HG02852 (cell line): ENCODE measurements at regions not wholly inside any gene's neighbourhood (a gene's known extent, or its start where the extent isn't known, plus 50 kb on each side); places are given as distances from the start of the nearest gene placed in this dataset.
"Not testable (repeated sequence)": the region's sequence is repeated elsewhere in the genome, so short reads cannot be mapped to it uniquely, and the experiment has no call there.

Experiments
- ATAC-seq: cut with Tn5 transposase; IDR thresholded peaks from one replicate; pipeline ENCODE4 v1.9.1; 2021; ENCODE audit warnings: mild to moderate bottlenecking, moderate library complexity; ENCODE audit not compliant: unreplicated experiment

DNA sequence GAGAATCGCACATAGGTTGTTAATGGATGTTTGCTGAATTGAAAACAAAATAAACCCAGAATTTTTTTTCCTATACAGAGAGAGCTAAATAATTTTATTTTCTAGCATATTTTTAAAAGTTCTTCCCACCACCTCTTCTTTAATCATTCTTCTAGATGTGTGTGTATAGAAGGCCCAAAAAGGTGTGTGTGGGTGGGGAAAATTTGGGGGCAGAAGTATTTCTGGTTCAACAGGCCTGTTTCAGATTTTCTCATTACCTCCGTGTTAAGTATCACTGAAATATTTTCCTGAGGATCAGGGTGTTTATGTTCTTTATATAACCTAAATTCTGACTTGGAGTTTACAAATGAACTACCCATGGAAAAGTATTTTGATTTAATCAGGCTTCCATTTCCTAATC lies 144.2 kb upstream of the ZNF804B start:
- ATAC-seq = peak; percentile 60

DNA sequence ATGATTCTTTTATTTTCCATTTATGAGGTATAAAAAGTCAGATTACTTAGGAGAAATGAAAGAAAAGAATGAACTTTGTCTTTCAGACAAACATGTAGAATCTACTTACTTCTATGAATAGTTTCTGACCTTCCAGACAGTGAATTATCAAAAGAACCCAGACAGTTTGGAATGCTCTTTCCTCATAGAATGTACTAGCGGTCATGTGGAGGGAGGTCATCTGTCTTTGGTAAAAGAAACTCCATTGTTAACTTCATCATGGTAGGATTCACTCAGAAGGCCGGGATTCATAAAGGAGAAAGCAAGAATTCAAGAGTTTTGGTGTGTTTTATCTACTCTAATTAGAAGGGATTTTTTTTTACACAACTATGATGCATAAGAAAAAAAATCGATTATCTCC lies 144.8 kb upstream of the ZNF804B start:
- no peak for ATAC-seq

DNA sequence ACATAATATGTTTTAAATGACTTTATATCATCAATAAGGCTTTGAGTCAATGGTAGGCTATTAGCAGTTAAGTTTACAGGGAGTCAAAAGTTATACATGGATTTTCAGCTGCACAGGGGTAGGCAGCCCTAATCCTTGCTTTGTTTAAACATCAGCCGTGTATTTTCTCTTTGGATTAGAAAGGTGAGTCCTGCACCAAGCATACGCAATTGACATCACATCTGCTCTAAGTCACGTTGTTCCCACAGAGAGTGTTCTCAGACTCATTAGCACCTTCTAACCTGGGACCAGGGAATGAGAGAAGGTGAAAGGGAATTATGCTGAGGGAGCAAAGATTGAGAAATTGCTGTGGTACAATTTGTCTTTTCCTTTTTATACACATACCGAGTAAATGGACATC lies 148.6 kb upstream of the ZNF804B start:
- no peak for ATAC-seq

DNA sequence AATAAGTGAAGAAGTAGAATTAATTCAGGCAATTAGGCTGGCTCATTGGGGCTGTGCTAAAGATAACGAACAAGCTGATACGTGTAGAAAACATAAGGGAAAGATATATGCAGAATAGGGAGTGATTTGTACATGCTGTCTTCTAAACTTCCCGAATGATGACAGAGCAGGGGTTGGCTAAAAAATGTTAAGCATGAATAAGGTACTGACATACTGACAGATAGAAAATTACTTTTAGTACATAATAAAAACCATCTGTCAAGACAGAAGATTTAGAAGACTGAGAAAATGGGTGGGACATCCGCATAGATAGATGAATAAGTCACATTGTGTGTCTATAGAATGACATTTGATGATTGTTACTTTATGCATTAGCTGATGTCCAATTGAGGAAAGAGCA lies 158.8 kb upstream of the ZNF804B start:
- ATAC-seq = no peak

DNA sequence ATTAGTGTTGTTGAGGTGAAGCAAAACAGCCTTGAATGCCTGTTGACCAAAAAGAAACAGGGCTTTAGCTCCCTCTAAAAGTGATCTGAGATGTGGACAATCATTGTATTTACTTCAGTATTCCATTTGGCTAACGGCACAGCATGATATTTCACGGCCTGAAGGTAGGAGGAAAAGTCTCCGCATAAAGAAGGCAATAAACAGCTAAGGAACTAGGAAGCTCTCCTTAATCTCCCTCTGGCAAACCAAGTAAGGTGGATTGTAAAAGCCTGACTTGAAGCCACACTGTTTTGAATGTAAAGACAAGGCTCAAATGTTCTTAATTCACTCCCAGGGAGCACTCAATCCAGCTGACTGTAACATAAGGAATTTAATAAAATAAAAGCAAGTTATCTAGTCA lies 160.0 kb upstream of the ZNF804B start:
- ATAC-seq = no peak

DNA sequence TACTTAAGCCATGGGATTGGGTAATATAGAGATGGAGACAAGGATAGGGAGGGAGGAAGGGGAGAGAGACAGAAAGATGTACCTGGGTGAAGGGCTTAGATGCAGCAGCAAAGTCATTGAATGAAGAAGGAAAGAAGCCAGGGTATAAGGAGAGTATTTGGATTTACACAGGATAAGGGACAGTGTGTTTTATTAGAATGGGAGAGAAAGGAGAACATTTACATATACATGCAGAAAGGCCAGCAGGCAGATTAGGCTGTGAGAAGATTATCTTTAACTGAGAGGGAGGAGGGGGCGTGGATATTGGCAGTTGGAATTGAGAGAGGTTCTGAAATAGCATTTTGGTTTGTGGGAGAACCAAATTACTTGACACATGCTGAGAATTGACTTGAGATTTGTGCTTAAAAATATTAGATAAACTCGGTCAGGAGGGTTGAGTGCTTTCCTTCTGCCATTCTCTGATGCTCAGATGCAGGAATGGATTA lies 161.5 kb upstream of the ZNF804B start:
- no peak for ATAC-seq

DNA sequence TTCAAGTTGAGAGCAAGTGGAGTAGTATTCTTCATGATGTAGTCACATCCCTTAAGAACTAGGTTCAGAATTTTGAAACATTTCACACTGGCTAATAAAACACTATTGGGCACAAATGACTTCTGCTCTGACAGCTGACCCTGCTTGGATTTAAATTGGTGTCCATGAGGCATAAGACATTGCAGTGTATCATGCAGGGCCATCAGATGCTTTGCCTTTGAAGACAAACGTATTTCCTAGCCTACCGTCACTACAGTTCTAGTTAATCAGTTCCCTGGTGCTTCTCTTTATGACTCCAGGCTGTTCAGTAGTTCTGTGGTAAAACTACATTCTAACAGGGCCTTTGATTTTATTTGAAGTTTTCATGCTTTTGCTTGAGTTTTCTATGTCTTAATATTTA lies 168.5 kb upstream of the ZNF804B start:
- no peak for ATAC-seq

DNA sequence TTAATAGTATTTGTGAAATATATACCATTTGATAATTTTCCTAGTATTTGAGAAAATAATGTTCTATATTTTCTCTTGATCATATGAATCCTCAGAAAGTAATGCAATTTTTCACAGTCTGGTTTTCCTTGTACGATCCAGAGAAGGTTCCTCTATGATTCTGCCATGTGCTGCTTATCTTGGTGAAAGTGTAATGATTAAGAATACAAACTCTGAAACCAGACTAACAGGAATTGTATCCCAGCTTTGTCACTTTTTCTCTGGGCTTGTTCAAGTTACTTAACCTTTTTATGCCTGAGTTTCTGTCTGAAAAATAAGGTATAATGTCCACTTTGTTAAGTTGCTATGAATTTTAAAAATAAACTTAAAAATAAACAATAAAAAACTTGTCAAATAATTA lies 169.6 kb upstream of the ZNF804B start:
- no peak for ATAC-seq

DNA sequence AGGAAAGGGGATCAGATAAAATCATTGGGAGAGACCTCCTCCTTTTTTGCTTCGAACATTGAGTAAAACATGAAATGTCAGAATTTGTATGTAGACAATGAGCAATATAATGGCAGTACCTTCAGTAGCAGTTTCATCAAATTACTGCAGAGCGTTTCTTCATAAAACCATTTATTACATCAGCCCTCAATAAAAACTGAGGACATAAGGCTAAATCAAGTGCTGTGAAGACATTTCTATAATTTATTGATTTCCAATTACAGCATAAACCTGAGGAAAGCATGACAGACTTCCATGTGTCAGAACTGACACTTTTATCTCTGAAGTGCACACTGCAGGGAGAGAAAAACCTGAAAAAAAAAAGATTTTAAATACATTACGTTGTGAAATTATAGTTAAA lies 172.6 kb upstream of the ZNF804B start:
- no peak for ATAC-seq

DNA sequence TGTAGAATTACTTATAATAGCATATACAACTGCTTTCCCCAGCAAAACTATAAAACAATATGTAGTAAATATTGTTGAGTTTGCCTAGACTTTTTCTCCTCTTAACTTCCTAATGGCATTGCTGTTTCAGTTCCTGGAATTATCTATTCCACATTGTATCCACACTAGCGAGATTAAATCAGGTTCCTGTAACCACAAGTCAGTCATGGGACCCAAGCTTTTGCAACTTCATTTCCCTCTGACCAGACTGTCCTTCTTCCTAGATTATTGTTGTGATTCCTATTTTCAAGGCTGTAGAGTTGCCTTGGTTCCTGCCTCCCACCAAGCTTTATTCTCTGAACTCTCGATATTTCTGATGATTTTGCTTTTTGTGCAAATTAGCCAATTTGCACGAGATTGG lies 173.3 kb upstream of the ZNF804B start:
- no peak for ATAC-seq

DNA sequence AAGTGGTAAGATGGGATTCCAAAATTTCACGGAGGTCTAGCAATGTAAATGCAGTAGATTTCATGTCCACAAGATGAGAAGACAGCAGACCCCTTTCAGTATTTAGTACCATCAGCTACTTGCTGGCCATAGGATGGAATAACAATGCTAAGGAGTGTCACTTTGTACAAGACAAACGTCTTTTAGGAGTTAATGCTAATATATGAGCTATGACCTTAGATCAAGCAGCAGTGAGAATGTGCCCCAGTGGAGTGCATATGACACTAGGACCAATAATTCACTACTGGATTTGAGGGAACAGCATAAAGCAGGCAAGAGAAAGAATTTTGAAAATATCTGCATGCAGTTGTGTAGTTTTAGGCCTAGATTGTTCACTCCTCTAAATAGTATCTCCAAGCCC lies 182.8 kb upstream of the ZNF804B start:
- no peak for ATAC-seq

DNA sequence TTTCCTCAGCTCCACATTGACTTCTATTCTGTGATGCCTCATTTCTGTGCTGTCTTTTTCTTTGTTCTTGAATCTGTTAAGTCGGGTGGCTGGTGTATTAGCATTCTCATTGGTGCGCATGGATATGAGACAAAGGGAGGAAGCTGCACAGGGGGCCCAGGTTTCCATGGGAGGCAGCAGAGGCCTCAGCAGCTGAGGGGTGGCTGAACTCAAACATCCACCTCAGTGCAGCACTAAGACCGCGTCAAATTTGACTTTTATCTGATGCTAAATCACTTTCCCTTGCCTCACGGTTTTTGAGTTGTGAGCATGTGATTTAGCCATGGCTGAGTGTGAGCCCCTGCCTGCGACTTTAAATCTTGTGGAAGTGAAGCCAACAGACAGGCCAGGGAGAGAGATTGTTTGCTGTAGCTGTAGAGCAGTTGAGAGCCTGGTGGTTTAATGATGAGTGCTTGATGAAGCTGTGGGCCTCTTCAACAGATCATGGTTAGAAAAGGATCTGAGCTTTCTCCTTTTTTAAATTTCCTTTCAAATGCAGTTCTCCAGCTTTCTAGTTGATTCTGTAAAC lies 193.3 kb upstream of the ZNF804B start:
- no peak for ATAC-seq

DNA sequence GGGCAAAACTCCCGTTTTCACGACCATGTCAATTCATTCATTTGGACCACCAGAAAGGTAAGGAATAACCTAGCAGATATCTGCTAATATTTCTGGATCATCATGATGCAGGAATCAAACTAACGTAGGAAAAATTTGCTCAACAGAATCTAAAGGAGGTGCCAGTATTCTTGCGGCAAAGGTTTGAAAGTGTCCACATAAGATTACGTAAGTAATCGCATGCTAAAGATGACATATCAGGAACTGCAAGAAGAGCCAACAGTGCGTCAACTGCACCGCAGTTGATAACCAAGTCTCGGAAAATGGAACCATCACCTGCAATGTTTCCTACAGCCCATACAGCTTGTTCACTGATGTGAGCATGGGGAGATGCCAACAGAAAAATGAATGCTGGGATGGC lies 194.1 kb upstream of the ZNF804B start:
- no peak for ATAC-seq

DNA sequence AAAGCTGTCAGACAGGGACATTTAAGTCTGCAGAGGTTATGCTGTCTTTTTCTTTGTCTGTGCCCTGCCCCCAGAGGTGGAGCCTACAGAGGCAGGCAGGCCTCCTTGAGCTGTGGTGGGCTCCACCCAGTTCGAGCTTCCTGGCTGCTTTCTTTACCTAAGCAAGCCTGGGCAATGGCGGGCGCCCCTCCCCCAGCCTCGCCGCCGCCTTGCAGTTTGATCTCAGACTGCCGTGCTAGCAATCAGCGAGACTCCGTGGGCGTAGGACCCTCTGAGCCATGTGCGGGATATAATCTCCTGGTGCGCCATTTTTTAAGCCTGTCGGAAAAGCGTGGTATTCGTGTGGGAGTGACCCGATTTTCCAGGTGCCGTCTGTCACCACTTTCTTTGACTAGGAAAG lies 203.1 kb upstream of the ZNF804B start:
- not testable (repeated sequence) for ATAC-seq

DNA sequence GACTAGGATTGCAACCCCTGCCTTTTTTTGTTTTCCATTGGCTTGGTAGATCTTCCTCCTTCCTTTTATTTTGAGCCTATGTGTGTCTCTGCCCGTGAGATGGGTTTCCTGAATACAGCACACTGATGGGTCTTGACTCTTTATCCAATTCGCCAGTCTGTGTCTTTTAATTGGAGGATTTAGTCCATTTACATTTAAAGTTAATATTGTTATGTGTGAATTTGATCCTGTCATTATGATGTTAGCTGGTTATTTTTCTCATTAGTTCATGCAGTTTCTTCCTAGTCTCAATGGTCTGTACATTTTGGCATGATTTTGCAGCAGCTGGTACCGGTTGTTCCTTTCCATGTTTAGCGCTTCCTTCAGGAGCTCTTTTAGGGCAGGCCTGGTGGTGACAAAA lies 204.7 kb upstream of the ZNF804B start:
- not testable (repeated sequence) for ATAC-seq

DNA sequence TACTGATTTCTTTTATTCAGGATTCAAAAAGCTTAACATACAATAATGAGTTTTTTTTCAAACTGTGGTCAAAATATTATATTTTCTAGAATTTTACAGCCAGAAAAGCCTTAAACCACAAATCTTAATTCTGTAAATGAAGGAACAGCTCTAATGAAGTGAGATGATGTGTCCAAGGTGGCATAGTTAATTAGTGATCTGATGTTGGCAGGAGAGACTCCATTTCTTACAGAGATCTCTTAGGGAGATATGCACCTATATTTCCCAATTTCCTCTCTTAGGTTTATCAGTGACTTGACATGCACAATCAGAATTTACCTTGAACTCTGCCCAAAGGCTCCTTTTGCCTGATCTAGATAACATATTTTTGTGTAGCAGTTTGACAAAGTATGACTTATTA lies 211.1 kb upstream of the ZNF804B start:
- no peak for ATAC-seq

DNA sequence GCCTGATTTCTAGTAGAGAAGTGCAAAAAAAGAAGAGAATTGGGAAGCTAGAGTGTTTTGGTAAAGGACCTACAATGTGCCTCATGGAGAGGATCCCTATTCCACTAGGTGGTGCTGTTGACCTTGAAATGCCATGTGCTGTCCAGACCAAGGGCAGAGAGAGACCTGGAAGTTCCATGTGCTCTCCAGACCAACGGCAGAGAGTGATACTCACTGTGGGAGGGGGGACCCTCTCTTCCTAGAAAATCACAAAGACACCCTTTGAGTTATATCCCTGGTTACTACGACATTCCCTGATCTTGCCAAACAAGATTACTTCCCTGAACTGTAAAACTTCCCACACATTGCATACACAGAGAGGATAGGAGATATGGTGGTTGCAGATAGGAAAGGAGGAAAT lies 212.7 kb upstream of the ZNF804B start:
- ATAC-seq = peak; percentile 68

DNA sequence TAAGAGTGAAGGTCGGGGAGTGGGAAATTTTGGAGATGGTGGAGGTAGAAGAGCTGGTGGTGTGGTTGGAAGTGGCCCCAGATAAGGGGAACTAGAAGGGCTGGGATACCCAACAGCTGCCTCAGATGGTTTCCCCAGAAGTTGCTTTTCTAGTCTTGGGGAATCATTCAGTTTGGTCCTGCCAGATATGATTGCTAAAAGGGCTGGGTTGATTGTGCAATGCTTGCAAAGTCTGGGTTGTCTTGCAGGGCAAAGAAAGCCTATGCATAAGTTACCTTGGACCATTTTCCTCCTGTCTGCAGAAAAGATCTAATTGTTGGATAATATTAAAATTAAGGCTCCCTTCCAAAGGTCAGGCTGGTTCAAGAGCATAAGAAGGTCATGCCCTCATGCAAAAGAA lies 213.8 kb upstream of the ZNF804B start:
- no peak for ATAC-seq

DNA sequence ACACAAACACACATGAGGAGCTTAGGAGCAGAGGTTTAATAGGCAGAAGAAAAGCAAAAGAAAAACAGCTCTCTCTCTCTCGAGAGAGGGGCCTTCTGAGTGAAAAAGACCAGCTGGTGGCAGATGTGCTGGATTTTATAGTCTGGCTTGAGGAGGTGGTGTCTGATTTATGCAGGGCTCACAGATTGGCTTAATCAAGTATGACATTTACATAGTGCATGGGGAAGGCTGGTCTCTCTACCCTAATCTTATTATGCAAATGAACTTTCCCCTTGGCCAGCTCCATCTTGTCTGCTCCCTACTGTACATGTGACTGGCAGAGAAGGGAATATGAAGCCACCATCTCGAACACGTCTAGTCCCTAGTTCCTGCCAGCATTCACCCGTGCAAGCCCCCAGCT lies 219.5 kb upstream of the ZNF804B start:
- no peak for ATAC-seq

DNA sequence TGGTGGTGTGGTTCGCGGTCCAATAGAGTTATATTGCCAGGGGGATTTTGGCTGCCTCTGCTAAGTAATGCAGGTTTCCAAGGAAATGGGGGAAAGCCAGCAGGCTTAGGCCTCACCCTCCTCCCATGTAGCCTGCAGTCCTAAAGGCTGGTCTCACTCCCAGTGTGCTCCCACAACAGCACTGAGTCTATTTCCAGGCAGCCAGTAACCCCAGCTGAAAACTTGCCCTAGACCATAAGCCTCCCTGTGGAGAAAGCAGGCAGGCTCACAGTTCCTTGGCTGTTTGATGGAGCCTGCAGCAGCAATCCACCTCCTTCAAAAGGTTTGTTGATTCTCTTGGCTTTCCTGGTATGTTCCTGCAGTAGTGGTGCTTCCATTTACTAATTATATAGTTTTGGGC lies 220.0 kb upstream of the ZNF804B start:
- ATAC-seq = no peak

DNA sequence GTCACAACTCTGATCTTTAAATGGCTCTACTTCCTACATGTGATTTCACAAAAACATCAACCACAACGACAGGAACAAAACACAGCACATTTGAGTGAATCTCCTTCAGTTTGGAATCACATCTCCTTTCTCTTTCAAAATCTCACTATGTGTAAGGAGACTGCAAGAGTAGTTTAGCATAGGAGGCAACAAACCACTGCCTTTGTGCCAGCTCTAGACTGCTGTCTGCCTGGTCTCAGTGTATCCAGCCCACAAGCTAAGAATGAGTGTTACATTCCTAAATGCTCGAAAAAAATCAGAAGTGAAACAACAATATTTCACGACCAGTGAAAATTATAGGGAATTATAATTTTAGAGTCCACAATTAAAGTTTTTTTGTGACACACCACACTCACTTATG lies 217.0 kb upstream of the STEAP4 start:
- ATAC-seq = no peak

DNA sequence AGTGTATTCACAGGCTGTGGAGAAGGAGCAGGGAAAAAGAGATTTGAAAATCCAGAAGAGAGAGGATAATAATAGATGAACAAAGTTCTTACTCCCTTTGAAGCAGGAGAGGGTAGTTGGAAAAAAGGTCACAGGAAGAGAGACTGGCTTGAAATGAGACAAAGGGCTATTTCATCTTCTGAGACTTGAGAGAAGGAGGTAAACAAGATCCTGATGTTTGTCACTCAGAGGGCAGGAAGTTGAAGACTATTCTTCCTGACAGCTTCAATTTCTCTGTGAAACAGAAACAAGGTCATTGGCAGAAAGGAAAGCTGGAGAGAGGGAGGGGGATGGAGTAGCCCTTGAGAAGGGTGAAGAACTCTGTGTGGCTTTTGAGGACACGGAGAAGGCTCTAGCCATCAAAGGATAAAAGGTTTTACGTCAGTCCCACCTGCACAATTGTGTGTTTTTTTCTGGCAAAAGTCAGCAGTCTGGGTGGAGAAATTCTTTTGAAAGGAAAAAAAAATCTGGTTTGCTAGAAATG lies 216.1 kb upstream of the STEAP4 start:
- no peak for ATAC-seq

DNA sequence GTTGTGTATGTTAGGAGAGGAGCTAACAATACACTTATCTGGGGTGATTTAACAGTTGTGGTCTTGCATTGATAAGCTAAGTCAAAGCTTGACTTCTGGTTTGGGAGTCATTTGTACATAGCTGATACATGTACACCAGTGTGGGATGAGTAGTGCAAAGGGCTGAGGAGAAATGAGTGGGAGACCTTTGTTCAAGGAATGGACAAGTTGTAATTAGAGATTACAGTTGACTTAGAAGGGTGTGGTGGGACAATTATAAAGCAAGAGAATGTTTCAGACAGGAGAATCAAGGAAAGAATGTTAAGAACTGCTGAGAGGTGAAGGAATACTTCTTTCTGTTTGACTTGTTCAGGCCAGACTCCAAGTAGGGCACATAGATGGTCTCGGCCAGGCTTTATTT lies 209.7 kb upstream of the STEAP4 start:
- no peak for ATAC-seq
